GM19452 (cell line): ENCODE measurements at regions not wholly inside any gene's neighbourhood (a gene's known extent, or its start where the extent isn't known, plus 50 kb on each side); places are given as distances from the start of the nearest gene placed in this dataset.

Experiments used
- ATAC-seq: cut with Tn5 transposase; IDR thresholded peaks from one replicate; pipeline ENCODE4 v1.9.1; 2021; ENCODE audit not compliant: unreplicated experiment

DNA sequence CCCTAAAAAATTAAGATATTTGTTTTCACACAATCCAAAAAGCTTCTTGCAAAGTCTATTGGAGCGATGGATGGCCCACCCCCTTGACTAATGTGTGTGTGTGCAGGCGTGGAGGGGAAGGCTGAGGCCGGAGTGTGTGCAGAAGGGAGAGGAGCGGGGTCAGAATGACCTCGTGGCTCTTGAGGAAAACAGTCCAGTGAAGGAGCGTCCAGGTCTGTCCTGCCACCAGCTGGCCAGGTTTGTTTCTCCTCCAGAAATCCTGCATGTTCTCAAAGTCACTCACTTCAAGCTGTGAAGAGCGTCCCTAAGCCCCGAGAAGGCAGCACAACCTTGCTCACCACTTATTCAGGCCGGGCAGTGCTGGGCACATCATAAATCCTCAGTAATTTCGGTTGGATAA is 69.5 kb upstream of the SSX2IP start:
- ATAC-seq = no peak

DNA sequence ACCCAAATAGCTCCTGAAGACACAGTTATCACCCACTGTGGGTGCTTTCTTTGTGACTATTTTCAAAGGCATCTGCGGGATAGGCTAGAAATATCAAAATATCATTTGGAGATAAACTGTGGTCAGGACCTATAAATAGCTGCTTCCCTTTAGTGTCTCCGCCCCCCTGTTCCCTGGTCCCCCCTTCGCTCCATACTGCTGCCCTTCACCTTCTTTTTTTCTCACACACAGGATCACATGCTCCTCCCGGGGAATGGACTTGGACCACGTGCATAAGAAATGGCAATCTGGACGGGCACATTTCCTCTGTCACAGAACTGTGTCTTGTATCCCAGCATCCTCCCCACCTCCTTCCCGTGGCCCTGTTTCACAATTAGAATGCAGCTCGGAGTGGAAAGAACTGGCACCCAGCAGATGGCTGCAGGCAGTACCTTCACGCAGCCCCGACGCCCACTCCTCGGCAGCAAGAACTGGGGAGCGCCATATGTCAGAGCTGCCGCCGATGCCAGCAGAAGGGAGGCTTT is 68.8 kb upstream of the SSX2IP start:
- ATAC-seq = no peak

DNA sequence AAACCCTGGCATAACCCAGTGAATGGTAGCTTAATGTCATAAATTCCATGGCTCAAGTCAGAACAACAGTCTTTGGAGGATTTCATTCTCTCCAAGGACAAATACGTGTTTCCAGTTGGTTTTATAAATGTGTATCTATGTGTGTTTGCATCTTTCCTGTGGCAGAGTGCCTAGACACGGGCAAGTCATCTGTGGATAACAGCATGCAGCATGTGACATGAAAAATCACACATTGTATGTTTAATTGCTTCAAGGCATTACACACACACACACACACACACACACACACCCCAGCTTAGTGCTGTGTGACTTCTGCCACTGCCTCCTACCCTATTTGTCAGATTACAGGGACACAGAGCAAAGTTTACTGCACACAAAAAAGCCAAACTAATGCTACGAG is 68.2 kb upstream of the SSX2IP start:
- ATAC-seq = no peak

DNA sequence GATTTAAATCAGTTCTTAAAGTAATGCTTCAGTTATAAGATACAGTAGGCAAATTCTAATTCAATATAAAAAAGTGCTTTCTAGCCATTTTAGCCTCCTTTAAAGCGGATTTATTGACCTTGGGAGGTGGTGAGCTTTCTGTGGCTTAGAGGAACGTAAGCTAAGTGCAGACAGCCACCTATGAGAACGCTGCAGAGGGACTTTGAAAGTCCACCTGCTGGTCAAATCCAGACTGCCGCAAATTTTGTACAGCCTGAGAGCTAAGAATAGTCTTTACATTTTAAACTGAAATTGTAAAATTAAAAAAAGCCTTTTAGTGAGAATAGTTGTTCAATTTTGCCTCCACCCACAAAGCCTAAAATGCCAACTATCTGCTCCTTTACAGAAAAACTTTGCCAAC is 67.0 kb upstream of the SSX2IP start:
- no peak for ATAC-seq

DNA sequence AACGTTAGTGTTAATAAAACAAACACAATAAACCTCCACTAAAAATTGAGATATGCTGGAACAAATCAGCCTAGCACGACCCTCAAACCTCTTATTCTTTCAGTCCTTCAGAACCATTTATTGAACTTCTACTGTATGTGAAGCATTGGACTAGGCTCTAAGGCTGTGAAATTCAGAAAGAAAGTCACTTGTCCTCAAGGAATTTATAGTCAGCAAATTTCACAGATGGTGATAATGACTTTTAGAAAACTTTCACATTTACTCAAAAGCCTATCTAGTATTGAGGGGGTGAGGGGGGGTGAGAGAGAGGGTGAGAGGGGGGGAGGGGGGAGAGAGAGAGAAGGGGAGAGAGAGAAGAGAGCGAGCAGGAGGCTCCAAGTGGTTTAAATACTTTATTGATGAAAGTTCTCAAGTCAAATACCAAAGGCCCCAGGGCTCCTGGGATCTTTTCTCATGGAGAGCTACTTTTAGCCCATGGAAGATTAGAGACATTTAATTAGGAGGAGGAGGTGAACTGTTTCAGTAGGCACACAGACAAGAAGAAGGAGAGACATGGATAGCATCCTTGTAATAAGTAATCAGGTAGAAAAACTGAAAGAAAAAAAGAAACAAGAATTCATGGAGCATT is 66.3 kb upstream of the SSX2IP start:
- ATAC-seq = no peak

DNA sequence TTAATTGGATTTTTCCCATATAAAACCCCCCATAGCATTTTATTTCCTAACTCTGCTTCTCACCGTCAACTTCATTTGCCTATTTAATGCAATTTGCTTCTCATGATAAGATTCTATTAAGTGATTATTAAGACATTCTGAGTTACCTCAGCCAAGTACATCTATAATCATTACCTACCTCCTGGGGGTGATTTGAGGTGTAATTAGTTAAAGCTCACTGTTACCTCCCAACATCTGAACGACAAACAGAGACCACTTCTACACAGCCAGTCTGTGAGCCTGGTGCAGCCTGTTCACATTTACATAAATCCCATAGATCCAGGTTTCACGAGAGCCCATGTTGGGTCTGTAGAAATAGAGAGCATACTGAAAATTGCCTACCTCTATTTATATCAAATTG is 65.7 kb upstream of the SSX2IP start:
- no peak for ATAC-seq

DNA sequence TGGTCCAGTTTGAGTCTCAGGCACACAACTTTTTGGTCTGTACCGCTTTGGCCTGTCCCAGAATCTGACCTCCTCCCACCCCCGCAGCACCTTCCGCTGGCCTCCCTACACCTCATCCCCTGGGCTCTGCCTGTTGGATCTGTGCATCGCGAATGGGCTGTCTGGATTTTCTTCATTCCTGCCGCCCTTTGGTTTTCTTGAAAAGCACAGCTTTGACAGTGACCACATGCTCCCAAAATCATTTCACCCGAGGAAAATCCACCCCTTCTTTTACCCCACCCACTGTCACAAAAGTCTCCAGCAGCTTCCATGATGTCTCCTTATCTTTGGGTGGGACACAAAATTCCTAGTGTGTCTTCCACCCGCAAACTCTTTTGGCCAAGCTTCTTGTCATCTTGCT is 65.0 kb upstream of the SSX2IP start:
- no peak for ATAC-seq

DNA sequence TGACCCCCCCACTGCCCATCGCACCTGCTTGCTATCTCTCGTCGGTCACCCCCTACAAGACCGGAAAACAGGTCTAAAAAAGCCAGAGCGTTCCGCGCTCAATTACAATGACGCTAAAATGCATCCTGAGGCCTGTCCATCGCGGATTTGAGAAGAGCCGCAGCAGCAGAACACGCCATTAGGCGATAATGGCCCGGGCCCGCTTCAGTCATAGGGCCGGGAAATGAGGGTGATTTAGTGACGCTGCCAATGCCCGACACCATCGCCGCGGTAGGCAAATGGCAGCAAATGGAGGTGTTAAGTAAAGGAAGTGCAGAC is 64.1 kb upstream of the SSX2IP start:
- no peak for ATAC-seq

DNA sequence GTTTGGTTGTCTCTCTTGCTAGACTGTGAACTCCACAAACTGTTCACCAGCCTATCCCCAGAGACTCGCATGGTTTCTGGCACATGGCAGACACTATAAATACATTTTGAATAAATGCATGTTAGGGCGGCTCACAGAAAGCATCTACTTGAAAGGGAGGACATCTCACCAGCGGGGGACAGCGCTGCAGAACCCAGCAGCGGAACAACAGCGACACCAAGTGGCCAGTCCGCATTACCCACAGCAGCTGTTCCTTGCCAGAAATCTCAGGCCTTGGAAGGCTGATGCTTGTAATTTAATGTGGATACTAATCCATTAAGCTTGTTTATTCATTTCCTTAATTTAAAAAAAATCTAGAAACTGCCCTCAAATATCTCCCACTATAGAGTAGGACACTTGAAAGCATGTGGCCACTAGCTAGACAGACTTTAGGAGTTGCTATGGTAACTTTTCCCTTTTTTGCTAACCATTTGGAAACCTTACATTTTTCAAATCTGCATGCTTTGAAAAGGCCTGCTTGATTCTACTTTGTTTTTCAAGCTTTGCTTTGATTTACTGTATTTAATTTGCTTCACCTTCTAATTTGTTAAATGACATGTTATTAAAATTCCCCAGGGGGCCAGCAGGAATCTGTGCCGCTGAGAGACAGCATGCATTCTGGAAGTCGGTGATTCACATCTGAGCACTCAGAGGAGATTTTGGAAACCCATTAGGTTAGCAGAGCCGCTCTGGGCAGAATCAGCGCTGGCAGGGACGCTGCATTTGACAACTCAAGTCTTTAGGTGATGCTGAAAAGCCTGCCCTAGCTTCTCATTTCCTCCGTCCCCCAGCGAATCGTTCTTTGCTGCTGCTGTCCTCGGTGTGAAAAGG is 63.5 kb upstream of the SSX2IP start:
- peak; percentile 83 for ATAC-seq

DNA sequence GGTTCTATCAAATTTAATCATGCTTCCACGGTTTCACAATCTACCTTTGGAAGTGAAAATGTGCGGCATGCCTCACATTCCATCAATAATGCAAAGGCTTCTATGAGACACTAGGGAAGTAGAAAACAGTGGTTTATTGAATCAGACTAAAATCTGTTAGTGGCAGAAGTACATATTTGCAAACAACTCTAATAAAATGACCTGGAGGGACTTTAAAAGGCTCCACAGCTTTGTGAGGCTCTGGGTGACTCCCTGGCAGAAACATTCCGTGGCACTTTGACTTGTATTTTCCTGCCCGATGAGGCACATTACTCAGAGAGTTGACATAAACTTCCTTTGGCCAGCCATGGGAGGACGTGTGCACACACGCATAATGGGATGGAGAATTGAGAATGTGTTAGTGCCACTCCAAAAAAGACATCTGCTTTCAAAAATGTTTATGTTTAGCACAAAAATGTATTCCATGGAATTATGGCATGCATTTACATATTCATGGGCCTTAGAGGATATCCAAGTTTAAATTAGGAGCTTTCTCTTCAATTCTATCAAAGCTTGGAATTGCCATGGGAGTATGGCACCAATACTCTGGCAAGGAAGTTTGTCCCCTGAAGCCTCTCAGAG is 60.0 kb upstream of the SSX2IP start:
- no peak for ATAC-seq

DNA sequence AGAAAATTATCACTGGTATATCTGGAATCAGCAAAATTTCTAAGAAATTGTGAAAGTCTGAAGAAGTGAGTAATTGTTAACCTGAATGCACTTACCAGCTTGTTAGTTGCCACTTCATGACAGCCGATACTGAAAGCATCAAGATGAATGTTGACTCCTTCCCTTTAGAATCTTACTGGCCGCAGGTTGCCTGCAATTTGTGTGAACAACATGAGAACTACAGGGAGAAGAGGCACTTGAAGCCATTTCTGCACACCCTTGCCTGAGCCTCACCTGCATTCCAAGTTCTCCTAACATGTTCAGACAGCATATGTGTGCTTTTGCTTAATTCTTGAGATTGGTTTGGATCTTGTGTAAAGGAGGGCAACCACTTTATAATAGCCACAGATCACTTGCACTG is 59.2 kb upstream of the SSX2IP start:
- no peak for ATAC-seq

DNA sequence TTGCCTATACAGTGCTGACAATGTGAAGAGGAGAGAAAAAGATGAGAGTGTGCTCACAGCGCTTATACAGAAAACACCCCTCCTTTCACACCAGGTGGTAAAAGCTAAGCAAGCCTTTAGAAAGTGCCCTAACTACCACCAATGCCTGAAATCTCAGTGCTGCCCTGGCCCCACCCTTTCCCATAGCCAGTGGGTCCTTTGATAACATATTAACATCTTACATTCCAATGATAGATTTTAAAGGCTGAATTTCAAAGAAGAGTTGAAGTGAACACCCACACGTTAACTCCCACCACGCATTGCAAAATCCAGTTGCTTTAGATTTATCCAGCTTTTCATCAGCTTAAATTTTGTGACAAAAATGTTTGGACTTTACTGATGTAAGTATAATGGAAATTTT is 58.1 kb upstream of the SSX2IP start:
- ATAC-seq = no peak

DNA sequence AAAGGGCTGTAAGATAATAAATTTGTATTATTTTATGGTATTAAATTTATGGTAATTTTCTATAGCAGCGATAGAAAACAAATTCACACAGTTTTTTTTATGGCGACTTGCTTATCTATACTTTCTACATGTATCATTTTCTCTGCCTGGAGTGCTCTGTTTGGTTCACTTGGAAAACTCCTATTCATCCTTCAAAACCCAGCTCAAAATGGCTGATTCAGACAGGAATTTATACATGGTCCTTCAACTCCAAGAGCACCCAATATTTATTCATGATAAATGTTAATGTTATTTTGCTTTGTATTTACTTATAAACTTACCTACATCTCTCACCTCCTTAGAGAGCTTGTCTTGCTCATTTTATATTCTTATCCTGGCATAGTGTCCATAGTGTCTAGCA is 55.6 kb upstream of the SSX2IP start:
- no peak for ATAC-seq

DNA sequence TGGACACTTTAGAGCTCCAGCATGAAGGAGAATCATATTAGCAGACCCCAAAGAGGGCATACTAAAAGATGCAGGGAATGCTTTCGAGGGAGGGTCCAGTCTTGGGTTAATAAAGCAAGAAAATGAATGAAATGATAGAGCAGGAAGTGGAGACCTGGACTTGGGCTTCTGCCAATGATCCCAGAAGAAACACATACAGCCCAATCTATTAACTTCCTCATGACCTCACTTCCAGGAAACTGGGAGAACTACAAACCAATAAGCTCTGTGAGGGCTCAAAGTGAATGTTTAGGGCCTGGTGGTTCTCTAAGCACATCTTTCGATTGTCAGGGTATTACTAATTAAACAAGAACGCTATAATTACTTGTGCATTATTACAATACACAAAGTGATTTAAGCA is 53.6 kb upstream of the SSX2IP start:
- no peak for ATAC-seq

DNA sequence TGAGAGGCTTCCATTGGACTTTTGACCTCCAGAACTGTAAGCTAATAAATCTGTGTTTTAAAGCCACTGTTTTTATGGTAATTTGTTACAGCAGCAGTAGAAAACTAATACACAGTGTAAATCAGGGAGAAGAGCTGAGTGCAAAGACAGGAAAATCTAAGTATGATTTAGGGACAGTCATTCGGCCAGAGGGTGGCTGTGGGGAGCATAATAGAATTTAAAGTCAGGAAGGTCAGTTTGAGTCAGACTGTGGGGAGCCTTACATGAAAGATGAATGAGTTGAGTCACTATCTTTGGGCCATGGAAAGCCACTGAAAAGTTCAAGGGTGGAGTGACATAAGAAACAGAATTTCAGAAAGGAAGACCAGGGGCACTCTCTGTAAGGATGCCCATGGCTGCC is 52.4 kb upstream of the SSX2IP start:
- no peak for ATAC-seq

DNA sequence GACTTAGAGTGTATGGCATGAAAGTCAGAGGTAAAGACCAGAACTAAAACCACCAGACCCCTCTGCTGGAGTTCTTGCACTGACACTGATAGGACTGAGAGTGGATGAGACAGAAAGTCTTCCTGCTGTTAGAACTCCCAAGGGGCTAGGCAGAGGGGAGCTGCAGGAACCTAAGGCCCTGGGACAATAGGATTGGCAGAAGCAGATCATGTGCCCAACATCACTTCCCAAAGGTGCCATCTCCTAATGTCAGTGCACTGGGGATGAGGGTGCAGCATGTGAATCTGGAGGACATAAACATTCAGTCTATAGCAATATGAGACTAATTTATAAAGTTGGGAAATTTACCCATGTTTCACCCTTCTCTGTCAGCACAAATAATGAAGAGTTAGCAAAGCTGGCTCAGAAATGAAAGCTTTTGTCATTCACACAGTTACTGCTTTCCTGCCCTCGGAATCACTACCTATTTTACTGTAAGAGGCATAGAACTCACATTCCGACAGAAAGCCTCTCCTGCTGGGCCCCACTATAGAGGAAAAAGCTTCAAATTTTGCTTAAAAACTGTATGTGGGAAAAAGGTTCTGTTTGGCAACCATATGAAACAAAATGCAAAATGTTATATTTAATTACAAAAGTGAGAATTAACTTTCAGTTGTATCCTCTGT is 49.9 kb upstream of the SSX2IP start:
- ATAC-seq = no peak
